Stomach (tissue), 4 donors: ENCODE measurements at regions not wholly inside any gene's neighbourhood (a gene's known extent, or its start where the extent isn't known, plus 50 kb on each side); places are given as distances from the start of the nearest gene placed in this dataset.

Experiments used
- CTCF ChIP-seq, 7 experiments: fragments of 450-650 bp in 4 of 7; fragments of 200-600 bp in 3 of 7; sonication (generic) in 3 of 7; IDR thresholded peaks; one replicate each; pipeline ENCODE4 v1.5.1; 2016 to 2019; ENCODE audit warnings: antibody characterized with exemption in 7 of 7, control low read depth in 2 of 7, mild to moderate bottlenecking in 1 of 7
- POLR2A ChIP-seq, 4 donors: fragments of 450-650 bp; IDR thresholded peaks; one replicate each; pipeline ENCODE4 v1.6.1; 2016; ENCODE audit warnings: antibody characterized with exemption in 4 of 4, control low read depth in 2 of 4, mild to moderate bottlenecking in 1 of 4, moderate library complexity in 1 of 4
- POLR2AphosphoS5 ChIP-seq, 3 donors: sonication (generic); formaldehyde crosslinking; IDR thresholded peaks; one replicate each; pipeline ENCODE4 v1.6.1; 2016; ENCODE audit warnings: antibody characterized with exemption in 3 of 3

- TF ChIP-seq POLR2A (IDR thresholded peaks at IDR 0.05) (no peak), CTCF (IDR thresholded peaks at IDR 0.05) (no peak), POLR2AphosphoS5 (IDR thresholded peaks at IDR 0.05) (no peak)
Observed at GRCh38 chr1:56025942-56026341, 553.4 kb downstream of the PLPP3 start.
